NCI-H1436 (cell line): ENCODE measurements at regions not wholly inside any gene's neighbourhood (a gene's known extent, or its start where the extent isn't known, plus 50 kb on each side); places are given as distances from the start of the nearest gene placed in this dataset.
"Not testable (repeated sequence)": the region's sequence is repeated elsewhere in the genome, so short reads cannot be mapped to it uniquely, and the experiment has no call there.

Experiments
- DNase-seq: peaks from one replicate; lab custom pipeline; 2025; lab: John Stamatoyannopoulos, UW

GRCh38 chr12:126436041-126436440 is 1370.8 kb downstream of the AACS start:
- no peak for DNase-seq

GRCh38 chr12:126437934-126438333 is 1372.7 kb downstream of the AACS start:
- DNase-seq = no peak

- DNase-seq = no peak
Observed at GRCh38 chr12:126443977-126444376, 1378.7 kb downstream of the AACS start.

- DNase-seq = no peak
Observed at GRCh38 chr12:126447346-126447745, 1382.1 kb downstream of the AACS start.

- DNase-seq = no peak
Observed at GRCh38 chr12:126451809-126452208, 1386.6 kb downstream of the AACS start.

- not testable (repeated sequence) for DNase-seq
Observed at GRCh38 chr12:126452686-126453085, 1387.5 kb downstream of the AACS start.

GRCh38 chr12:126454581-126454980 is 1389.3 kb downstream of the AACS start:
- DNase-seq = no peak

- DNase-seq = no peak
Observed at GRCh38 chr12:126457776-126458175, 1392.5 kb downstream of the AACS start.

- no peak for DNase-seq
Observed at GRCh38 chr12:126464153-126464552, 1398.9 kb downstream of the AACS start.

GRCh38 chr12:126469211-126469610 is 1404.0 kb downstream of the AACS start:
- no peak for DNase-seq

GRCh38 chr12:126474703-126475102 is 1409.5 kb downstream of the AACS start:
- DNase-seq = no peak

- no peak for DNase-seq
Observed at GRCh38 chr12:126480451-126480850, 1415.2 kb downstream of the AACS start.

- no peak for DNase-seq
Observed at GRCh38 chr12:126481688-126482087, 1416.5 kb downstream of the AACS start.

GRCh38 chr12:126482238-126482889 is 1417.1 kb downstream of the AACS start:
- no peak for DNase-seq

- no peak for DNase-seq
Observed at GRCh38 chr12:126483145-126484068, 1418.2 kb downstream of the AACS start.

GRCh38 chr12:126487431-126487980 is 1422.3 kb downstream of the AACS start:
- DNase-seq = no peak

GRCh38 chr12:126488806-126489205 is 1423.6 kb downstream of the AACS start:
- no peak for DNase-seq

GRCh38 chr12:126492181-126492580 is 1426.9 kb downstream of the AACS start:
- no peak for DNase-seq

- DNase-seq = no peak
Observed at GRCh38 chr12:126493366-126494108, 1428.3 kb downstream of the AACS start.

GRCh38 chr12:126496201-126496600 is 1431.0 kb downstream of the AACS start:
- no peak for DNase-seq

GRCh38 chr12:126506426-126507182 is 1441.4 kb downstream of the AACS start:
- DNase-seq = no peak

- DNase-seq = no peak
Observed at GRCh38 chr12:126507231-126507630, 1442.0 kb downstream of the AACS start.
